OCI-LY1 (cell line): ENCODE measurements at regions not wholly inside any gene's neighbourhood (a gene's known extent, or its start where the extent isn't known, plus 50 kb on each side); places are given as distances from the start of the nearest gene placed in this dataset.

Experiments used
- H2AFZ ChIP-seq: fragments of 200-600 bp; sonication (generic), shearing (Covaris generic); 2 replicates; pipeline ENCODE4 v1.6.0; 2014; ENCODE audit warnings: antibody characterized with exemption, mild to moderate bottlenecking, low read length
- H3F3A ChIP-seq: fragments of 200-600 bp; sonication (generic), shearing (Covaris generic); 2 replicates; pipeline ENCODE4 v1.6.0; 2014; ENCODE audit warnings: mild to moderate bottlenecking, antibody characterized with exemption, low read length, moderate library complexity; ENCODE audit not compliant: insufficient read depth
- H3K27ac ChIP-seq: fragments of 200-600 bp; sonication (generic); 2 replicates; pipeline ENCODE4 v1.5.1; 2014; ENCODE audit warnings: low read length, mixed run types, mild to moderate bottlenecking, low read depth; ENCODE audit not compliant: poor library complexity, severe bottlenecking
- H3K27me3 ChIP-seq: fragments of 200-600 bp; sonication (generic); 2 replicates; pipeline ENCODE4 v1.6.0; 2014; ENCODE audit warnings: antibody characterized with exemption, mild to moderate bottlenecking, low read length, moderate library complexity; ENCODE audit not compliant: insufficient read depth
- H3K36me3 ChIP-seq: fragments of 200-600 bp; sonication (generic); 2 replicates; pipeline ENCODE4 v1.6.1; 2014; ENCODE audit warnings: mild to moderate bottlenecking, antibody characterized with exemption, low read length, moderate library complexity, mixed read lengths; ENCODE audit not compliant: insufficient read depth
- H3K4me1 ChIP-seq: fragments of 200-600 bp; sonication (generic); 2 replicates; pipeline ENCODE4 v1.5.1; 2014; ENCODE audit warnings: mild to moderate bottlenecking, low read length, moderate library complexity; ENCODE audit not compliant: insufficient read depth, severe bottlenecking
- H3K4me2 ChIP-seq: fragments of 200-600 bp; sonication (generic), shearing (Covaris generic); 2 replicates; pipeline ENCODE4 v1.6.1; 2014; ENCODE audit warnings: low read length
- H3K4me3 ChIP-seq: fragments of 200-600 bp; sonication (generic); 2 replicates; pipeline ENCODE4 v1.5.1; 2014; ENCODE audit warnings: low read length, low read depth, mild to moderate bottlenecking, mixed read lengths; ENCODE audit not compliant: poor library complexity, severe bottlenecking
- H3K79me2 ChIP-seq: fragments of 200-600 bp; shearing (Covaris generic); 2 replicates; pipeline ENCODE4 v1.6.1; 2016; ENCODE audit warnings: mixed run types, low read length, mixed read lengths; ENCODE audit not compliant: insufficient read depth
- H3K9ac ChIP-seq: fragments of 200-600 bp; sonication (generic), shearing (Covaris generic); 2 replicates; pipeline ENCODE4 v1.6.1; 2014; ENCODE audit warnings: mild to moderate bottlenecking, low read length, mixed read lengths
- H3K9me2 ChIP-seq: fragments of 200-600 bp; sonication (generic), shearing (Covaris generic); 2 replicates; pipeline ENCODE4 v1.6.1; 2014; ENCODE audit warnings: low read depth, mild to moderate bottlenecking, low read length, mixed read lengths
- H3K9me3 ChIP-seq: fragments of 200-600 bp; shearing (Covaris generic); 2 replicates; pipeline ENCODE4 v1.6.1; 2014; ENCODE audit warnings: low read length, mixed read lengths
- H4K20me1 ChIP-seq: fragments of 200-600 bp; sonication (generic), shearing (Covaris generic); 2 replicates; pipeline ENCODE4 v1.6.0; 2016; ENCODE audit warnings: mild to moderate bottlenecking, low read length; ENCODE audit not compliant: insufficient read depth
- CTCF ChIP-seq: fragments of 200-600 bp; sonication (generic), shearing (Covaris generic); IDR thresholded peaks from 2 replicates; pipeline ENCODE4 v1.5.1; 2017; ENCODE audit warnings: mild to moderate bottlenecking, antibody characterized with exemption, low read length, moderate library complexity, mixed read lengths
- EZH2 ChIP-seq: fragments of 200-600 bp; sonication (generic), shearing (Covaris generic); IDR thresholded peaks from 2 replicates; pipeline ENCODE4 v1.8.0; 2017; ENCODE audit warnings: borderline replicate concordance, mixed run types, mild to moderate bottlenecking, antibody characterized with exemption, low read length, moderate library complexity, mixed read lengths

- no peaks in the 10 kb centered on the region for H3K36me3 ChIP-seq
- H3K4me3 ChIP-seq: no peak overlapping the region
- no peak overlapping the region for H3K4me2 ChIP-seq
- H3K9me3 ChIP-seq: no peaks in the 10 kb centered on the region
- H3K27ac ChIP-seq: no peak overlapping the region
- H3K27me3 ChIP-seq: no peaks in the 10 kb centered on the region
- no peaks in the 10 kb centered on the region for H4K20me1 ChIP-seq
- TF ChIP-seq EZH2: no peak
- no peak for TF ChIP-seq CTCF
- H3K9me2 ChIP-seq: no peaks in the 10 kb centered on the region
- H3K79me2 ChIP-seq: no peaks in the 10 kb centered on the region
- H3F3A ChIP-seq: no peaks in the 10 kb centered on the region
- no peak overlapping the region for H2AFZ ChIP-seq
- no peak overlapping the region for H3K9ac ChIP-seq
- no peaks in the 10 kb centered on the region for H3K4me1 ChIP-seq
Measured at GRCh38 chr5:126103050-126103449, 320.2 kb upstream of the GRAMD2B start.

GRCh38 chr5:126103868-126104267 lies 319.3 kb upstream of the GRAMD2B start:
- Histone ChIP-seq H3K4me3 (no peak overlapping the region), H3F3A (no peaks in the 10 kb centered on the region), H3K4me1 (no peaks in the 10 kb centered on the region), H3K27me3 (no peaks in the 10 kb centered on the region), H3K79me2 (no peaks in the 10 kb centered on the region), H3K4me2 (no peak overlapping the region), H2AFZ (no peak overlapping the region), H3K9ac (no peak overlapping the region), H4K20me1 (no peaks in the 10 kb centered on the region), H3K36me3 (no peaks in the 10 kb centered on the region), H3K27ac (no peak overlapping the region), H3K9me2 (no peaks in the 10 kb centered on the region), H3K9me3 (no peaks in the 10 kb centered on the region)
- TF ChIP-seq CTCF (no peak), EZH2 (no peak)

GRCh38 chr5:126104341-126104740 lies 318.9 kb upstream of the GRAMD2B start:
- Histone ChIP-seq H4K20me1 (no peaks in the 10 kb centered on the region), H3K9me3 (no peaks in the 10 kb centered on the region), H3K79me2 (no peaks in the 10 kb centered on the region), H3K9ac (no peak overlapping the region), H3K4me3 (no peak overlapping the region), H3K27ac (no peak overlapping the region), H3K4me2 (no peak overlapping the region), H3K9me2 (no peaks in the 10 kb centered on the region), H3K27me3 (no peaks in the 10 kb centered on the region), H3K36me3 (no peaks in the 10 kb centered on the region), H2AFZ (no peak overlapping the region), H3F3A (no peaks in the 10 kb centered on the region), H3K4me1 (no peaks in the 10 kb centered on the region)
- no peak for TF ChIP-seq EZH2
- TF ChIP-seq CTCF: no peak
